Tibial artery (tissue), 4 donors: ENCODE measurements at regions not wholly inside any gene's neighbourhood (a gene's known extent, or its start where the extent isn't known, plus 50 kb on each side); places are given as distances from the start of the nearest gene placed in this dataset.

Experiments used
- DNase-seq, 2 donors: peaks; one replicate each; pipeline ENCODE4 v3.0.0-alpha.2; 2019
- H3K27ac ChIP-seq, 2 donors: fragments of 200-600 bp; sonication (generic) in 1 of 2; 1 replicate in 1 of 2; 2 replicates in 1 of 2; pipeline ENCODE4 v1.5.1; 2018 to 2019; ENCODE audit warnings: mild to moderate bottlenecking in 1 of 2
- H3K27me3 ChIP-seq, 2 donors: fragments of 200-600 bp; sonication (generic) in 1 of 2; one replicate each; pipeline versions ENCODE4 v1.5.1 to v1.6.0; 2016 to 2019
- H3K36me3 ChIP-seq, 3 donors: fragments of 200-600 bp; sonication (generic) in 2 of 3; one replicate each; pipeline ENCODE4 v1.5.1; 2016 to 2019; ENCODE audit warnings: mild to moderate bottlenecking in 2 of 3
- H3K4me1 ChIP-seq, 4 donors: fragments of 200-600 bp; sonication (generic) in 2 of 4; 1 replicate in 3 of 4; 2 replicates in 1 of 4; pipeline ENCODE4 v1.5.1; 2016 to 2019
- H3K4me3 ChIP-seq, 2 donors: fragments of 200-600 bp; sonication (generic) in 1 of 2; 1 replicate in 1 of 2; 2 replicates in 1 of 2; pipeline ENCODE4 v1.5.1; 2018 to 2019; ENCODE audit warnings: mild to moderate bottlenecking in 2 of 2
- H3K9me3 ChIP-seq, 3 donors: fragments of 200-600 bp; sonication (generic) in 1 of 3; one replicate each; pipeline ENCODE4 v1.5.1; 2016 to 2019
- intact Hi-C: fragments of 100-400 bp; cut with DNase I; formaldehyde crosslinking; loops from one replicate; pipeline ENCODE4 v1.15.0; 2023; ENCODE audit warnings: low total_unique reads
- TF ChIP-seq, protein P1 (sequence below), 2 experiments: fragments of 200-600 bp in 1 of 2; fragments of 450-650 bp in 1 of 2; IDR thresholded peaks; one replicate each; pipeline ENCODE4 v1.5.1; 2017 to 2019; ENCODE audit warnings: antibody characterized with exemption in 2 of 2, mild to moderate bottlenecking in 1 of 2, moderate library complexity in 1 of 2

DNA sequence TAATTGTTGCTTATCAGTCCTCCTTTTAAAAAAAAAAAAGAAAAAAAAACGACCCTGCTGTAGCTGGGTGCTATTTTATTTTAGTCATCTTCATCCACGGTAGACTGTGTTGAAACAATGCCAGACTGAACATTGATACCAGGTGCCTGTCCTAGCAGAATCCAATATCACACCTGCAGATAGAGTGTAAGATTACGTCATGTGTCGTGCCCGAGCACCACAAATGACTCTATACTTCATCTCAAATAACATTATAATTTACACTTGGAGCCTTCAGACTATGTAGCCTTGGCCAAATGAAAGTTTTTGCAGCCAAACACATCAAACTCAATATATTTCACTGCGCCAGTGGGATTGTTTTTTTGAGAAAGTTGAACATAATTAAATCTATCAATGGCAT lies 410.6 kb downstream of the FGF9 start:
- Histone ChIP-seq H3K9me3 (no peaks in the 10 kb centered on the region), H3K27ac (no peak overlapping the region), H3K27me3 (no peaks in the 10 kb centered on the region), H3K36me3 (no peaks in the 10 kb centered on the region), H3K4me3 (no peak overlapping the region), H3K4me1 (no peaks in the 10 kb centered on the region)
- TF ChIP-seq, protein P1, sequence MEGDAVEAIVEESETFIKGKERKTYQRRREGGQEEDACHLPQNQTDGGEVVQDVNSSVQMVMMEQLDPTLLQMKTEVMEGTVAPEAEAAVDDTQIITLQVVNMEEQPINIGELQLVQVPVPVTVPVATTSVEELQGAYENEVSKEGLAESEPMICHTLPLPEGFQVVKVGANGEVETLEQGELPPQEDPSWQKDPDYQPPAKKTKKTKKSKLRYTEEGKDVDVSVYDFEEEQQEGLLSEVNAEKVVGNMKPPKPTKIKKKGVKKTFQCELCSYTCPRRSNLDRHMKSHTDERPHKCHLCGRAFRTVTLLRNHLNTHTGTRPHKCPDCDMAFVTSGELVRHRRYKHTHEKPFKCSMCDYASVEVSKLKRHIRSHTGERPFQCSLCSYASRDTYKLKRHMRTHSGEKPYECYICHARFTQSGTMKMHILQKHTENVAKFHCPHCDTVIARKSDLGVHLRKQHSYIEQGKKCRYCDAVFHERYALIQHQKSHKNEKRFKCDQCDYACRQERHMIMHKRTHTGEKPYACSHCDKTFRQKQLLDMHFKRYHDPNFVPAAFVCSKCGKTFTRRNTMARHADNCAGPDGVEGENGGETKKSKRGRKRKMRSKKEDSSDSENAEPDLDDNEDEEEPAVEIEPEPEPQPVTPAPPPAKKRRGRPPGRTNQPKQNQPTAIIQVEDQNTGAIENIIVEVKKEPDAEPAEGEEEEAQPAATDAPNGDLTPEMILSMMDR (IDR thresholded peaks at IDR 0.05), result no peak
- no peak for DNase-seq
- intact Hi-C loops, result no loop called here

DNA sequence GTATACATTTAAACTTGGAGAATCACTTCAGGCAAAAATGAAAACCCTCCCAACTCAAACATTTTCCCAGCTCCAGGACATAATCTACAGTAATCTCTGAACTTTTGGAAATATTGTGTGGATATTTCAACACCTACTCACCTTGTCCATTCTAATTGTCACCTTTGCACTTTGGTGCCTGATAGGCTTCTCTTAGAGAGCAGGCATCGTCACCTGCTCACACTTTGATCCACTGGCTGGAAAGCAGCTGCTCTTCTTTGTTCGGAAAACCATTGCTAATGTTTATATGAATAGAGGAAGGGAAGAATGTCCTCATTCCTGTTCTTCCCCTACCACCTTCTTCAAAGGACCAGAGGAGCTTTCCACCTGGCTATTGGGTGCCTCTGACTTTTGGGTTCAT lies 411.2 kb downstream of the FGF9 start:
- DNase-seq, result no peak
- Histone ChIP-seq H3K36me3 (no peaks in the 10 kb centered on the region), H3K4me3 (no peak overlapping the region), H3K4me1 (peaks cover 0 to 4% (median 0%) of the 10 kb centered on the region in 4 donors), H3K27ac (no peak overlapping the region), H3K27me3 (no peaks in the 10 kb centered on the region), H3K9me3 (no peaks in the 10 kb centered on the region)
- intact Hi-C loops, result no loop called here
- TF ChIP-seq, protein P1 (IDR thresholded peaks at IDR 0.05), result no peak

DNA sequence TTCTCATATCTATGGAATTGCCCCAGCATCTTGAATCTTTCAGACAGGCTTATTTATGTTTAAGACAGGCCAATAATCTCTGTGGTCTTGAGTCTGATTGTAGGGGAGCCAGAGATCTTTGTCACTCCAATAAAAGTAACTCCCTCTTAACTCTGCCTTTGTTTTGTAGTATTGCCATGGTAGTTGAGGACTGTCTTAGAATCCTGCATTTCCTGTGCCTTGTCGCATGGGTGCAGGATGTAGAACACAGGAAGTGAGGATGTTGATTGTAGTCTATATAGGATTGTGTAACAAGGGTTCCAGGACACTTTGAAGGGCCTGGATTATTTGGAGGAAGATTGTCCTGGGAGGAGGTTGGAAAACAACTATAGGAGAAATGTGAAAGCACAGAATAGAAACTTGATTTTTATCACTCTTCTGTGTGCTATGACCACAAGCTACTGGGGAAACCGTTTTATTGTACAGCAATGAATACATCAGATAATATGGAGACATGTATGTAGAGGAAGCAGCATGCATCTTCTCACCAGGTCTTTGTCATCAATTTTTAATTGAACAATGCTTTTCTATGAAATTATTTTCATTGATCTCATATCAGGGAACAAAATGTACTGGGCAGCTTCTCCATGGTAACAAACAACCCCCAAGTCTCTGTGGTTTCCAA lies 411.7 kb downstream of the FGF9 start:
- H3K4me1 ChIP-seq, result peaks cover 0 to 4% (median 0%) of the 10 kb centered on the region in 4 donors
- intact Hi-C loops, result no loop called here
- DNase-seq, result no peak
- no peaks in the 10 kb centered on the region for H3K9me3 ChIP-seq
- no peak overlapping the region for H3K27ac ChIP-seq
- H3K4me3 ChIP-seq, result no peak overlapping the region
- H3K27me3 ChIP-seq, result no peaks in the 10 kb centered on the region
- TF ChIP-seq, protein P1 (IDR thresholded peaks at IDR 0.05), result no peak
- H3K36me3 ChIP-seq, result no peaks in the 10 kb centered on the region

DNA sequence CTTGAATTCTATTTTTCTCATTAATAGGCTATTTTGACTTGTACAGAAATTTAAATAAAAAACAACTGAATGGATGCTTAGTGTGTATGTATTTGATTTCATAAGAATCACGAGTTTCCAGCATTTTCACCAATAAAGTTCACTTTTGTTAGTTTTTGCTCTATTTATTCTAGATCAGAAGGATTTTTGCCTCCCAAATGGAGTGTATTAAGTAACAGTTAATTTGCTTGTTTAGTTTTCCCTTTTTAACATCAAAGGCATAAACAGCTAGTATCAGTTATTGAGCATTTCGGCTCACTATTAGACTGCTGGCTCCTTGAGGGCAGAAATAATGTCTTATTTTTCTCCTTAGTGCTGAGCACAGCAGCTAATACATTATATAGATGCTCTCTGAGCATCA lies 414.1 kb downstream of the FGF9 start:
- peaks cover 0 to 4% (median 0%) of the 10 kb centered on the region in 4 donors for H3K4me1 ChIP-seq
- no peak for DNase-seq
- no peaks in the 10 kb centered on the region for H3K36me3 ChIP-seq
- H3K27me3 ChIP-seq, result no peaks in the 10 kb centered on the region
- no peaks in the 10 kb centered on the region for H3K9me3 ChIP-seq
- no peak overlapping the region for H3K4me3 ChIP-seq
- intact Hi-C loops, result no loop called here
- H3K27ac ChIP-seq, result no peak overlapping the region
- TF ChIP-seq, protein P1 (IDR thresholded peaks at IDR 0.05), result no peak

DNA sequence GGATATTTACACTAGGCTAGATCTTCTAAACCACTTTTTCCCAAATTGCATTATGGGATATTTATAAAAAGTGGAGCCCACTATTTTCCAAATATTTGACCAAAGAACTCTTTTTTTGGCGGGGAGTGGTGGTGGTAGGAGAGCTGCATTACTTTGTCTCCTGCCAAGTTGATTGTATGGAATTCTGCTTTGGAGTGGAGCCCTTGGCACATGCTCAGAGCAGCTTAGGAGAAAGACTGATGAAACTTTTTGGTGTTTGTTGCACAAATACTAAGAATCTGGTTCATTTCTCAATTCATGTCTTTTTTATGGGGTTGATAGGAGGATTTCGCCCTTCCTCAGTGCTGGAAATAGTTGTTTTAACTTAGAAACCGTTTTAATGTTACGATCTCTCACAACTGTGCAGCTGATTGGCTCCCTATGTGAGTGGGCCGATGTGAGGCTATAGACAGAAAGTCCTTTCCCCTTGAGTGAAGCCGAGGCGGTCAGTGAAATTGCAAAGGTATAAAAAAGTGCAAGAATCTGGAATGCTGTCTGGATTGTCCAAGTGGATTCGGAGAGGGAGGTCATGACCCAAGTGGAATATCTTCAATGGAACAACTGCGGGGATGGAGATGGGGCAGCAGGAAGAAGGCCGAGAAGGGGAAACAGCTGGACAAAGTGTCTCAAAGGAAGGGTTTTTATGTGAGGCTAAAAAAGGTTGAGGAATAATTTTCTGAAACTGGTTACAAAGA lies 415.9 kb downstream of the FGF9 start:
- no peaks in the 10 kb centered on the region for H3K9me3 ChIP-seq
- peaks cover 0 to 15% (median 7%) of the 10 kb centered on the region in 4 donors for H3K4me1 ChIP-seq
- no peaks in the 10 kb centered on the region for H3K36me3 ChIP-seq
- H3K27ac ChIP-seq, result no peak overlapping the region
- intact Hi-C loops, result no loop called here
- DNase-seq, result no peak
- no peak overlapping the region for H3K4me3 ChIP-seq
- TF ChIP-seq, protein P1 (IDR thresholded peaks at IDR 0.05), result no peak
- no peaks in the 10 kb centered on the region for H3K27me3 ChIP-seq
